Activated CD4-positive, alpha-beta T cell treated with anti-CD3 and anti-CD28 coated beads, Interleukin-2, Interleukin-4, amounts not matched to agents 100 ng/mL and 50 ng/mL, durations not matched to agents 16 hours and 8 hours (primary cell): ENCODE measurements at regions not wholly inside any gene's neighbourhood (a gene's known extent, or its start where the extent isn't known, plus 50 kb on each side); places are given as distances from the start of the nearest gene placed in this dataset.
"Not testable (repeated sequence)": the region's sequence is repeated elsewhere in the genome, so short reads cannot be mapped to it uniquely, and the experiment has no call there.

Experiments used
- DNase-seq: peaks from one replicate; pipeline ENCODE4 v3.0.0-alpha.2; 2020; ENCODE audit warnings: low spot score

DNA sequence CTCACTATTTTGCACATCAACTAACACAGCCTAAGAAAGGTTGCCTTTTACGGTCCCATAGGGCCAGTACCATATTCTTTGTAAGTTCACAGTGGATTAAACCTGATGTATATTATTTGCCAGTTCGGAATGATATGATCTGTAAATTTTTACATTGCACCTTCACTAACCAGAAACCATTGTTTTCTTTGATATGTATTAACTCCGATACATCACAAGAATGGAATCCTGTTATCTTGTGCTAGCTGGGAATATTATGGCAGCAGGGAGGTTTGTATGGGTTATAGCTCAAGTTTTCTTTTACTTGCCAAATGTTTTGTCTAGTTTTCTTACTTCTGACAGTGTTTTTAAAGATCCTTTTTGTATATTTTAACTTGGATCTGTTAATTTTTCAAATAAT is 51.4 kb upstream of the S1PR1 start:
- no peak for DNase-seq

DNA sequence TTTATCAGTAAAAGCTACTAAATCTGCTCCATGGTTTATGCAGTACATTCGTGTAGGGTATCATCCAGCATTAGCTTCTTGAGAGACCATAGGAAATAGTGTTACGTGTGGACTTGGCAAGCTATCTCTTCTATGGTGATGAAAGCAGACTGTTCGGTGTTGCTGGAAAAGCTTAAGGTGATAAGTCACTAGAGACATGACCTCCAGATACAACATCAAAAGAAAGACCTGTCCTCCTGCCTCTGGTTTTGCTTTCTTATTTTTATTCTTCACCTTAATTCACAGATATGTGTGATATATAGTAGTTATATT is 53.5 kb upstream of the S1PR1 start:
- no peak for DNase-seq

DNA sequence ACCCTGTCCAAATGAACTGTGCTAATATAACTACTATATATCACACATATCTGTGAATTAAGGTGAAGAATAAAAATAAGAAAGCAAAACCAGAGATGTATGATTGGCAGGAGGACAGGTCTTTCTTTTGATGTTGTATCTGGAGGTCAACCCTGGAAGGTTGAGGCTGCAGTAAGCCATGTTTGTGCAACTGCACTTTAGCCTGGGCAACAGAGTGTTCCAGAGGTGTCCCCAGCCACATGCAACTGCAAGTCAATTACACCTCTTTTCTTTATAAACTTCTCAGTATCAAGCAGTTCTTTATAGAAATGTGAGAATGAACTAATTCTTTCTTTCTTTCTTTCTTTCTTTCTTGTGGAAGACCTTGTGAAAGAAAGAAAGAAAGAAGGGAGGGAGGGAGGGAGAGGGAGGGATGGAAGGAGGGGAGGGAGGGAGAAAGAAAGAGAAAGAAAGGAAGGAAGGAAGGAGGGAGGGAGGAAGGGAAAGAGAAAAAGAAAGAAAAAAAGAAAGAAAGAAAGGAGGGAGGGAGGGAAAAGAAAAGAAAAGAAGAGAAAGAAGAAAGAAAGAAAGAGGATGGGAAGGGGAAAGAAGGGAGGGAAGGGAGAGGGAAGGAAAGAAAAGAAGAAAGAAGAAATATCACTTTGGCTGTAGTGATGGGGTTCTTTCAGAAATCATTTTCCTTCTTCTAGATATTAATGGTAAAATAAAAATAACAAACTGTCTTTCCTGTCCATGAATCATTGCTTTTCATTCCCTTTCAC is 54.0 kb upstream of the S1PR1 start:
- DNase-seq: no peak

DNA sequence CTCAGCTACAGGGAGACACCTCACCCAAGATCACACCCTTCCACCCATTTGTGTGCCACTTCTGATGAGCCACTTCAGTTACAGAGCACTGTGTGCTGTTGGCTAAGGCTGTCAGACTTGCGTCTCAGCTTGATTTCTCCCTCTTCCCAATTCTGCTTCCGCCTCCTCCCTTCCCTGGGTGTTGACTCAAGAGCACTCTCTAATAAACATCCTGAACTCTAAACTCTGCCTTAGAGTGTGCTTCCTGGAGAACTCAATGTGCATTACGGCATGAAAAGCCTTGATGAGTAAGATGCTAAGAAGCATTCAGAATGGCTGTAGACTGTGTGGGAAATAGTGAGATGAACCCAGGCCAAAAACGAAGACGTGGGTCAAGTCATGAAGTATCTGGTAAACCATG is 54.9 kb upstream of the S1PR1 start:
- DNase-seq: no peak

DNA sequence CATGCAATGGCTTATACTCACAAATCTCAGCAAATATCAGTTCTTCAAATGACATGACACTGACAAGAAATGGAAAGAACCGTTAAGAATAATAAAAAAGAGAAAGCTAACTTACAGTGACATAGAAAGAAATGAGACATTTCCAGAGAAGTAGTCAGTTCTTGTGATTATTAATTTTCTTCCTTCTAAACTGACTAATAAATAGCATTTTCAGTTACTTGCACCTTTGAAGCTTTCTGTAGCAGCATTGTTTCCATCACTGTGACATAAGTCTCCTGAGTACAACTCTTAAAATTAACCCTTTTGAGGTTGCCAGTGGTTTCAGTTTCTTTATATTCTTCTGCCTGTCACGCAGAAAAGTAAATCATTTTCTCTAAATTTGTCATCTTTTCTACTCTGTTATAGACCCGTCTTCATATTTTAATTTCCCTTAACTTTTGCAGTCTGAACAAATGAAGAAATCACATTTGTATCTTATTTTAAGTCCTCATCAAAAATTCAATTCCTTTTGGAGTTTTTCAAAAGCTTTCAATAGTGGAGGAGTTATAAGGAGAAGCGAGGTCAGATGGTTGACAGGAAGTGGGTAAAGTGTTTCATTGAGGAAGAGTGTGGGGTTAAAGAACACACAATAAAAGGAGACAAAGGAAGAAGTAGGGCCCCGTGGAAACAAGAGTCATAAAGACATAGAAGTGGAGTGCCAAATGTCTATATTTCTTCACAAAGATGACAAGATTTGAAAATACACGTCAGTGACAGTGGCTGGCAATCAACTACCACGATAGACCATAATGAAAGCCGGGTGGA is 57.9 kb upstream of the S1PR1 start:
- peak; percentile 93 for DNase-seq

DNA sequence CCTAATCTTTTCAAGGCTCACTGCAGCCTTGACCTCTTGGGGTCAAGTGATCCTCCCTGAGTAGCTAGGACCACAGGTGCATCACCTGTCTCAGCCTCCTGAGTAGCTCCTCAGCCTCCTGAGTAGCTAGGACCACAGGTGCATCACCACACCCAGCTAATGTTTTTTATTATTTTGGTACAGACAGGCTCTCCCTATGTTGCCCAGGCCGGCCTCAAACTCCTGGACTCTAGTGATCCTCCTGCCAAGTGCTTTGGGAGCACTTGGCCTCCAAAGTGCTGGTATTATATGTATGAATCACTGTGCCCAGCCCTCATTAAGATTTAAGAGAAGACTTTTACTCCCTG is 58.5 kb upstream of the S1PR1 start:
- DNase-seq: no peak

DNA sequence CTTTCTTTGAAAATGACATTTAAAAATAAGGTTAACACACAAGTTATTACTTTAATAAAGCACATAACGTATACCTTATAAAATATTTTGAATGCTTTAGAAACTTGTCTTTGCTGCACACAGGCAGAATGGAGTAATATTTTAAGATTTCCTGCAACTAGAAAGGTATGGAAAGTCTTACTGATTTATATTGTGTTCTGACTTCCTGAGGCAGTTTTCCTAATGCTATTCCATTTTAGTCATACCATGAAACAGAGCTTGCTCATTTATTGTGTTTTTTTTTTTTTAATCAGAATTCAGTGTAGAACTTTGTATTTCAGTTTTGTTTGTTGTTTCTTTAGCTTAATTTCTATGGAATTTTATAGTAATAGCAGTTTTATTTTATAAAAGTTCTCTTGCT is 60.9 kb upstream of the S1PR1 start:
- no peak for DNase-seq

DNA sequence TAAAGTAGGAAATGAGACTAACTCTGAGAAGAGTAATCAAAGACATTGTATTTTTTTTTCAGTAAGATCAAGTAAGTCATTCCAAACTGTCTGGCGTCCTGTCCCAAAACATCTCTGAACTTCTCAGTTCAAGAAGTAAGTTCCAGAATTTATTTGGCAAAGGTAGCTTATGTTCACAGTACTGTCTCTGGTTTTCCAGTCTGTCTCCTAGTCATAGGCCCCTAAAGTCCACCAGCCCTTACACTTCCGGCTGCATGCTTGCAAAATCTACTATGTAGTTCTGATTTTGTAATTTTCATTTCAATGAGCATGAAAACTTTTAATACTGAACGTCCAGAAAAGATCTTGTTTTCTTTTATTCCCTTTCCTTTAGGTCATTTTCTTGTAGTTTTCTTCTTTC is 61.4 kb upstream of the S1PR1 start:
- DNase-seq: no peak

DNA sequence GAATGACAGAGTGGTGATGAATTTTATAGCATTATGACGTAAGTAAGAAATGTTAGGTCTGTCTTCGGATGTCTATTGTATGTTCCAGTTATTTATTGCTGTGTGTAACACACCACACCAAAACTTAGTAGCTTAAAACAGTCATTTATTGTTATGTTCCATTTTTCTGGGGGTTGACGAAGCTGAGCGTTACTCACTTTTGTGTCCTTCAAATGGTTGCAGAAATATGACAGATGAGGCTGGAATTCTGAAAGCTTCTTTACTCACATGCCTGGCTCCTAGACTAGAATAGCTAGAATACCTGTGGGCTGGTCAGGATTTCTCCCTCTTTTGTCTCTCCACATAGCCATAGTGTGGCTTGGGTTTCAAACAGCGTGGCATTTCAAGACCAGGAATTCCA is 62.1 kb upstream of the S1PR1 start:
- DNase-seq: no peak

DNA sequence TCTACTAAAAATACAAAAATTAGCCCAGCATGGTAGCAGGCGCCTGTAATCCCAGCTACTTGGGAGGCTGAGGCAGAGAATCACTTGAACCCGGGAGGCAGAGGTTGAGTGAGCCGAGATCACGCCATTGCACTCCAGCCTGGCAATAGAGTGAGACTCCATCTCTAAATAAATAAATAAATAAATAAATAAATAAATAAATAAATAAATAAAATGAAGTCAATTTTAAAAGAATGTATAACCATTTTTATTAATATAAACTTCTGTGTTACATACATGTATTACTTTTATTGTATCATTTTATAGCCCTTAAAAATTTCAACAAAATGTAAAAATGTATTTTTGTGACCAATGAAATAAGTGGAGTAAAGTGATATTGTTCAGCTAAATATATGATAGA is 62.5 kb upstream of the S1PR1 start:
- not testable (repeated sequence) for DNase-seq

DNA sequence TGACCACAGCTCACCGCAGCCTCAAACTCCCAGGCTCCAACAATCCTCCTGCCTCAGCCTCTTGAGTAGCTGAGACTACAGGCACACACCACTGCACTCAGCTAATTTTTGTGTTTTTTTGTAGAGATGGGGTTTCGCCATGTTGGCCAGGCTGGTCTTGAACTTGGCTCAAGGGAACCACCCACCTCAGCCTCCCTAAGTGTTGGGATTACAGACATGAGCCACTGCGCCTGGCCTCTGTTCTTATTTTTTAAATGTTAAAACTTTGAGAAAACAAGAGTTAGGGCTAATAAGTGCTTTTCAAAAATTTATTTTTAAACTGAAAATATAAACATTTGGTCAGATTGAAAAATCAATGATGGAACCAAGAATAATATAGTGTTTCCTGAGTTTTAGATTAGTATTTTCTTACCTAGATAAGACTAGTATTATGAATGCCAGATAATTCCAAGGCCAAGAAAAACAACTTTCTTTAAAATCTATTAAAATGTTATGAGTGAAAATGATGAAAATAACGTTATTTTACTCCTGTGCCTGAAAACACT is 66.2 kb upstream of the S1PR1 start:
- no peak for DNase-seq

DNA sequence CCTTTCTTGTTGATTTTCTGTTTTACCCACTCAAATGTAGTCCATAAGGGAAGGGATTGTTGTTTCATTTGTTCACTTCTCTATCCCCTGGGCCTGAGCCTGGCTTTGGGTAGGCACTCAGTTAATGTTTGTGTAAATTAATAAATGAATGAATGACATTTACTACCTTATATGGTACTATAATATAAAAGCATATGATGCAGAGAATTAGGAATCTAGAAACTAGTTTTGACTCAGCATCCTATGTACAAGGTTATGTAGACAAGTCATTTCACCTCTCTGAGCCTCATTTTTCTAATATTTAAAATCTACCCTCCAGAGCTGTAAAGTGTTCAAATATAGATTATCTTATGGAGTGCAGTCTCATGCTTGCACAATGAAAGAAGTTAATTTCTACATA is 68.9 kb upstream of the S1PR1 start:
- DNase-seq: peak; percentile 72

DNA sequence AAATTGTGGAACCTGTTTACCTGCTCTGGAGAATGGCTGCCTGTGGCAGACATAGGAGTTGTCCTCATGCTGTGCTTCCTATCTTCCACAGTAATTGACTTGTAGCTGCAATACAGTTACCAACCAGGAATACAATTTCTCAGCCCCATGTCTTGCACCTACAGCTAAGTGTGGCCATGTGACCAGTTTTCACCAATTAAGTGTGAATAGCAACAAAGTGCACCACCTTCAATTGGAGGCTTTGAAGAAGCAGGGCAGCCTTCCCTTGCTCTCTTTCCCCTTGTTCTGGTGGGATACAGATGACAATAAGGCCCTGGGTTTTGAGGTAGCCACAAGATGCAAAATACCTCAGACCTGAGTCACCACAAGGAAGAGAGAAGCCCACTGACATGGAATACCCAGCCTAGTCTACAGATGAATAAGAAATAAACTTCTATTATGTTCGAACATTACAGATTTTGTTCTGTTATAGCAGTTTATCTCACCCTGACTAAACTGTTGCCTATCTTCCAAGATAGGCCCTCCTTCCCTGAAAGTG is 70.2 kb upstream of the S1PR1 start:
- no peak for DNase-seq

DNA sequence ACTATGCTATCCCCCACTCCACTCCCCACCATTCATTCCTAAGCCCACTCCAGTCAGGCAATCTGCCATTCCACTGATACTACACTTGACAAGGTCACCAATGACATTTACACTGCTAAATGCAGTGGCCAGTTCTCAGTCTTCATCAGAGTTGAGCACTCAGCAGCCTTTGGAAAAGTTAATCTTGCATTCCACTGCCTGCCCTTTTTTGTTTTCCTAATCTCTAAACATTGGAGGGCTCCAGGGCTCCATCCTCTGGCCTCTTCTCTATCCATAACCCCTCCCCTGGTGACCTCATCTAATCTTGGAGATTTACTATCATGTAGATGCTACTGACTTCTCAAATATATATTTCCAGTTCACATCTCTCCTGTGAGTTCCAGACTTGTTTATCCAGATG is 70.9 kb upstream of the S1PR1 start:
- DNase-seq: no peak

DNA sequence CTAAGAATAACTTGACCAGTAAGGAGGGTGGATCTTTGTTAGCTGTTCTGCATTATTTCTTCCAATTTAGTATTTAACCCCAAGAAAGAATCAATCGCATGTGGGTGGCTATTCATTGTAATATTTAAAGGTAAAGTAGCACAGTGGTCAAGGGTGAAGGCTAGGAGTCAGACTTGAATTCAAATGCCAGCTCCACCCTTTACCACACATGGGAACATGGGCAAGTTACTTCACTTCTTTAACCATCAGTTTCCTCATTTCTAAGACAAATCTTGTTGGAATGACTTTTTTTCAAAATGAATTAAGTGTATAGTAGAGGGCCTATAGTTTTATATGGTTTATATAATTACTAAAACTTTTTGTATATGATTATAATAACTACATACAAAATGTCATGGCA is 71.3 kb upstream of the S1PR1 start:
- no peak for DNase-seq

DNA sequence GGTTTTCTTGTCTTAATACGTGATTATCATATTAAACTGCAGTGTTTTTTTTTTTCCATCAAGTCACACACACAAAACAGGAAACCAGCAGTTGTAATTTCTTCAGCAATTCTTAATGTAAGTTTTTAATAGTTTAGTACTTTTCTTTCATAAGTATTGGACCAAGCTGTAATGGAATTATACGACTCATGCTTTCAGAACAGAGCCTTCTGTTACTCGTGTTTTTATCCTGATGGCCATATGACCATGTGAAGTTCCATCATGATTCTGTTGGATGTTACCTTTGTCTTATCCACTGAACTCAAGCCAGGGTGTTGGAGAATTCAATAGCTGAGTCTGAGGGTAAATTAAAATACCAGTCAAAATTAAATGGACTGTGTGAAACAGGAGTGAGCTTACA is 72.0 kb upstream of the S1PR1 start:
- DNase-seq: no peak

DNA sequence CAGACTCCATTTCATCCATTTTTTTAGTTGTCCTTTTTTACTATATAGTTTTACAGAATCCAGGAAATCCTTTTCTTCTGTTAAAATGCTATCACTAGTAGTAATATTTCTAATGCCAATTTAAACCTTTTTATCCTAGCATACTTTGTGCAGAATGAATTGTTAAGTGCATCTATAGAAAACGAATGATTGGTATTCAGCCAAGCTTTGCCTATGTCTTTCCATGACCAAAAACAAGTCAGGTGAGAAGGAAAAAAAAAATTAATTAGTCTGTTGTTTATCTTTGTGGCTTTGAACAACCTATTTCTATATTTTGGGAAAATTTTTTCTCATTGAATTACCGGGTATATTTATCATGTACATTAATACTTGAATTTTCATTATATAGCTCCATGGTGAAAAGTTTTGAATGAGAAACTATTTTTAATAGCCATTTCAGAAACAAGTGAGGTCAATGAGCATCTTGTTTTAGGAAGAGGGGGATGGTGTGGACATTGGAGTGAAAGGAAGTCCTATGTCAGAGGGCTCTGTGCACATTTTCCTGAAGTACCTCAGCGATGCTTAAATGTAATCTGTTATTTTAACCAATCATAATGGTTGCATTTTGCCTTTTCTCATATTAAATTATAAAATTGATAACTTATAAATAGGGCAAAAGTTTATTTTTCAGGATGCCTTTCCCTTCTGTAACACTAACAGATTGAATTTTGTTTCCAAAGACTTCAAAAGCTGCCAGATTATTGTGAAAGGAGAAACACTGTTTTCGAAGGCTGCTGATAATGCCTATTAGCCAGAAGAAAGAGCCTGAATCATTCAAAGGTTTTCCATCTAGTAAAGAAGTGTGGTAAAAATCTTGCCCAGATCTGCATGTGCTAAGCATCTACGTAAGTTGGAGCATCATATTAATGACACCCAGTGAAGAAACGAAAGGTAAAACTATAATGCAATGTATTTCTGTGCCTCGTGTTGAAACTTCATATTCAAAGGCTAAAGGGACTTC is 73.8 kb upstream of the S1PR1 start:
- no peak for DNase-seq

DNA sequence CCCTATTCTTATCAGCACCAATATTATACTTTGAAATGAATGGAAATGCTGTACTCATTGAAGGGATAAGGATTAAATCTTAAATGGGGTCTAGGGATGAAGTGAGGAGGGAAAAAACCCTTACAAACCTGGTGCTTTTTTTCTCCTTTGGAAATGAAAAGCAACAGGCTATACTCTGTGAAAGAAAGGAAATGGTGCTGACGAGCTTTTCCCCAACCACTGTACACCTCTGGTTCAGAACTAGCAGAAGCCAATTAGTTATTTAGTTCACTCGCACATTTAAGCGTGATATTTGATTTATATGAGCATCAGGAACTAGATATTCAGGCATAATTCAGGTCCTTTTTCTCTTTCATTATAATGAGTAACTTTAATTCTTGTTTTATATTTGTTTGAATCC is 74.5 kb upstream of the S1PR1 start:
- no peak for DNase-seq

DNA sequence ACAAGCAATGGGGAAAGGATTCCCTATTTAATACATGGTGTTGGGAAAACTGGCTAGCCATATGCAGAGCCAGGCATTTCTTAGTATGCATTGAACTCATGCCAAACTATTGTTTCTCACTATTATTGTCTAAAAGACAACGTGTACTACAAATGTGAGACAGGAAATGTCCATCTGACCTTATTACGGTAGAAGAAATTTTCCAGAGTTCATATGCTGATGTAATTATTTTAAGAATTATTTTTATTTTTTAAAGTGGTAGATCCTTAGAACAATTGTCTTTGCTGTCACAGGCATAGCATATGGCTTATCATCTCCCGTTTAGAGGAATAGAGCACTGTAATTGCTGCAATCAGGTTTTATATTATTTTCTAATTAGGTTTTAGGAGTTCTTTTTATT is 75.2 kb upstream of the S1PR1 start:
- DNase-seq: no peak

DNA sequence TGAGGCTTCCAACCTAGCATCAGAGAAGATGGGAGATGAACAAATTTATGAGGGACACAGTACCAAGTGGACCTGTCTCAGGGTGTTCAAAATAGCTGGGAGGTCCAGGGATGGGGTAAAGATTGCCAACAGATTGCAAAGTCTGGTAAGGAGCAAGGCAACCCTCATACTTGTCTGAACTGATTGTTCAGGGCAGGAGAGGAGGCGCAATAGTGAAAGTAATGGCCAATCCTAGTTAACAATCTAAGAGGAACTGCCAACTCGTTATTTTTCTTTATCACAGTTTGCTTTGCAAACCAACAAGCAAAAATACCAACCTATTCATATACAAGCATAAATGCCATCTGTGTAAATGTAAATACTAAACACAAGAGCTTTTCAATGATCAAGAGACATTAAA is 78.4 kb upstream of the S1PR1 start:
- no peak for DNase-seq

DNA sequence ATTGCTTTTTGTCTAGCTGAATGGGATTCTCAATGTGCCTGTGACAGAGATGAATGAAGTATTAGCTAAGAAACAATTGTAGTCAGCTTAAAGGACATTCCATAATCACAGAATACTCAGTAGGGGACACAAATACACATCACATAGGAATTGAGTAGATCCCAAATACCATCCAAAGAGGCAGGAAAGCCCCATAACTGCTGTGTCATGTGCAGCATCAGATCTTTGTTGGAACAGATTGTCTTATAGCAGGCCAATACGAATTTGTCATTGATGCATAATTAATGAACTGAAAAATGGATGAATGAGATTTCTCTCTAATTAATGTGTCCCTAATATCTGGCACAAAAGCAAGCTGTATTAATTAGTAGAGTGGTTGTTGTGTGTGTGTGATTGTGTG is 82.3 kb upstream of the S1PR1 start:
- DNase-seq: no peak

DNA sequence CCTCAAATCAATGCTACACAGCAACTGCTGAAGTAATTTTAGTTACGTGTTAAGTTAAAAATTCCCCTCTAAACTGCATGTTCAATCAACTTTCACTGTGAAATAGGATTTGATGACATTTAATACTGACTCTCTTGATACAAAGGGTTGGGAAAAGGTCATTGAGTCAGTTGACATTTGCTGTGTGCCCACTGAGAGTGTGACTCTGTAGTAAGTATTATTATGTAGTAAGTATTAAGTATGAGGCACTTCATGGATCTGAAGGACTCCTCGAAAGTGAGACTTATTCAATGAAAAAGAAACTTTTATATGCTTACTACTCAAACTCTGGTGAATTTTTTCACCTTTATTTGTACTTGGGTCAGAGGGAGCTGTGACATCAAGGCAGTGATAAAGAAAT is 83.1 kb upstream of the S1PR1 start:
- DNase-seq: no peak
